ENCODE measurements at regions not wholly inside any gene's neighbourhood (a gene's known extent, or its start where the extent isn't known, plus 50 kb on each side); places are given as distances from the start of the nearest gene placed in this dataset.

DNA sequence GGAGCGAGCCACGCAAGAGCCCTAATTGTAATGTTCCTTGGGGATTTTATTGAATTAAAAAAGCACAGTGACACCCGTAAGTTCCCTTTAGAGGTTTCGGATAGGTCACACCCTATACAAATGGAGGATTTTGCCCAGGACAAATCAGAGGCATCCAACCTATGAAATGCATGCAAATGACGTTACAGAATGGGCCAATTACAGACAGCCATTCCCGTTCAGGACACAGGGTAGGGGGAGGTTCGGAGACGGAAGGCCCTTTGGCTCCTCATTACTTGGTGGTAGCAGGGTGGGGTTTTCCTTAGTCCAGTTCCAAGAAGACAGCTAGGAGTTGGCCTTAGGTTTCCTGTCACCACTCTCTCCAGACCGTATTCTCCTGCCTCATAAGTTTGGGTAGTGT lies 754.1 kb downstream of the IPMK start:
- no peaks in the 10 kb centered on the region for H3K9me3 Mint-ChIP-seq (ENCODE audit: unreplicated experiment)
- TF ChIP-seq, protein P1, sequence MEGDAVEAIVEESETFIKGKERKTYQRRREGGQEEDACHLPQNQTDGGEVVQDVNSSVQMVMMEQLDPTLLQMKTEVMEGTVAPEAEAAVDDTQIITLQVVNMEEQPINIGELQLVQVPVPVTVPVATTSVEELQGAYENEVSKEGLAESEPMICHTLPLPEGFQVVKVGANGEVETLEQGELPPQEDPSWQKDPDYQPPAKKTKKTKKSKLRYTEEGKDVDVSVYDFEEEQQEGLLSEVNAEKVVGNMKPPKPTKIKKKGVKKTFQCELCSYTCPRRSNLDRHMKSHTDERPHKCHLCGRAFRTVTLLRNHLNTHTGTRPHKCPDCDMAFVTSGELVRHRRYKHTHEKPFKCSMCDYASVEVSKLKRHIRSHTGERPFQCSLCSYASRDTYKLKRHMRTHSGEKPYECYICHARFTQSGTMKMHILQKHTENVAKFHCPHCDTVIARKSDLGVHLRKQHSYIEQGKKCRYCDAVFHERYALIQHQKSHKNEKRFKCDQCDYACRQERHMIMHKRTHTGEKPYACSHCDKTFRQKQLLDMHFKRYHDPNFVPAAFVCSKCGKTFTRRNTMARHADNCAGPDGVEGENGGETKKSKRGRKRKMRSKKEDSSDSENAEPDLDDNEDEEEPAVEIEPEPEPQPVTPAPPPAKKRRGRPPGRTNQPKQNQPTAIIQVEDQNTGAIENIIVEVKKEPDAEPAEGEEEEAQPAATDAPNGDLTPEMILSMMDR (IDR thresholded peaks at IDR 0.05) = no peak
- no peaks in the 10 kb centered on the region for H3K36me3 Mint-ChIP-seq (ENCODE audit: unreplicated experiment)
- H3K4me3 Mint-ChIP-seq (ENCODE audit: unreplicated experiment) = no peak overlapping the region
- DNase-seq (ENCODE audit: extremely low spot score, unreplicated experiment) = no peak
- no peaks in the 10 kb centered on the region for H3K4me1 Mint-ChIP-seq (ENCODE audit: unreplicated experiment)
- H3K27ac Mint-ChIP-seq (ENCODE audit: unreplicated experiment) = no peak overlapping the region
- peaks cover 4% of the 10 kb centered on the region for H3K27me3 Mint-ChIP-seq (ENCODE audit: unreplicated experiment)

DNA sequence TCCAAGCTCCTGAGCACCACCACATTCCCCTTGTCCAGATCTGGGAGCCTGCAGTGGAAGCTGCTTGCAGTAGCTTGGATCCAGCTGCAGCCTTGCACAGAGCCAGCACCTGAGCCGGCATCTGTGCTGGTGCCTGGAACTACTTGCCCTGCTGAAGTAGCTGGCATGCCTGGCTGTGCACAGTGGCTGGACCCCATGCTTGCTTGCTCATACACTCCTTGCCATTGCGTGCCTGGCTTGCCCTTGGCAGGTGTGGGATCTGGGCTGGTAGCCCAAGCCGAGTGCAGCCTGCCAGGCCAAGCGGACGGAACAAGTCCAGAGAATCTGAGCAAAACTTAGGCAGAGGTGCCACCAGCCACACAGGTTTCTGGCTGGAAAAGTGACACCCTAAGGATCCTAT lies 759.9 kb downstream of the IPMK start:
- Mint-ChIP-seq H3K4me1 (ENCODE audit: unreplicated experiment) (no peaks in the 10 kb centered on the region), H3K4me3 (ENCODE audit: unreplicated experiment) (no peak overlapping the region), H3K36me3 (ENCODE audit: unreplicated experiment) (no peaks in the 10 kb centered on the region), H3K27me3 (ENCODE audit: unreplicated experiment) (peaks cover 6% of the 10 kb centered on the region), H3K9me3 (ENCODE audit: unreplicated experiment) (no peaks in the 10 kb centered on the region), H3K27ac (ENCODE audit: unreplicated experiment) (no peak overlapping the region)
- DNase-seq (ENCODE audit: extremely low spot score, unreplicated experiment) = no peak
- TF ChIP-seq, protein P1 (IDR thresholded peaks at IDR 0.05) = no peak

DNA sequence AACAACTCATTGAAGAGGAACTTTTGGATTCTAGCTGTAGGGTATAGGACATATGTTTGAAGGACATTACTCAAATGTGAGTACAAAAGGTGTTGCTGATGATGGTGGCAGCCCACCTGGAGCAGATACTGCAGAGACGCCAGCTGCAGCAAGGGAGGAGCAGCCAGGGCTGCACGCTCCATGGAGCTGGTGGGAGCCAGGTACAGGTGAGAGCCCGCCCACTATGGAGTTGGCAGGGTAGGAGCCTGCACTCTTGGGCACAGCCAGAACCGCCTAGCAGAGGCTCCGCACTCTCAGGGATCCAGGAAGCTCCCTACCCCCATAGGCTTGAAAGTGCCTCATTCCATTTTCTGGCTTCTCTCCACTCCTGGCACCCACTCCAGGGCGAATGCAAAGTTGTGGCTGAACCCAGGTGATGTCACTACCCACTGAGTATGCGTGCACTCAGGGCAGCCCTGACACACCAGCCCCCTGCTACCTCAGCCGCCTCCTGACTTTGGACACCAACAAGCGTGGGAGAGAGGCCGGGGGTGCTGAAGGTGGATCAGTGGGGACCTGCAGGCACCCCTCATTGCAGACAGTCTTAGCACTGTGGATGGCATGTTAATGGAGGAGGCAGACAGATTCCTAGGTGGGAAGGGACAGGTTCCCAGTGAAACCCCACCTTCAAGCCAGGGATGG lies 761.1 kb downstream of the IPMK start:
- Mint-ChIP-seq H3K27me3 (ENCODE audit: unreplicated experiment) (peaks cover 4% of the 10 kb centered on the region), H3K4me1 (ENCODE audit: unreplicated experiment) (no peaks in the 10 kb centered on the region), H3K36me3 (ENCODE audit: unreplicated experiment) (no peaks in the 10 kb centered on the region), H3K27ac (ENCODE audit: unreplicated experiment) (no peak overlapping the region), H3K9me3 (ENCODE audit: unreplicated experiment) (no peaks in the 10 kb centered on the region), H3K4me3 (ENCODE audit: unreplicated experiment) (no peak overlapping the region)
- TF ChIP-seq, protein P1 (IDR thresholded peaks at IDR 0.05) = no peak
- DNase-seq (ENCODE audit: extremely low spot score, unreplicated experiment) = no peak

DNA sequence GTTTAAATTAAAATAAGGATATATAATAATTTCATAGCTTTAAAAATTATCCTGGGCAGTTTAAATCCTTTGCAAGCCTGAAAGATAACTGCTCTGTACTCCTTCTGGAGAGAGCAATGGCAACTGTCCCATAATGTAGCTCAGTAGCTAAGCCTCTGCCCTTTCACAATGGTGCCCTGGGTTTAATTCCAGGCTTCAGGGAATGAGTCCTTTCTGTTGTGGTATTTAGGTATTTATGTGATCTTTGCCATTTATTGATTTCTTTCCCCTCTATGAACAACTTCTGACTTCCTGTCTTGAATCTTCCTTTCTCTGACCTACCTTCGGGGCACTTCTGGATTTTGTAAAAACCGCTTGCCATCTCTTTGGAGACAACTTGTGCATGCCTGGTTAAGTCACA lies 773.2 kb downstream of the IPMK start:
- no peaks in the 10 kb centered on the region for H3K4me1 Mint-ChIP-seq (ENCODE audit: unreplicated experiment)
- H3K4me3 Mint-ChIP-seq (ENCODE audit: unreplicated experiment) = no peak overlapping the region
- TF ChIP-seq, protein P1 (IDR thresholded peaks at IDR 0.05) = no peak
- no peaks in the 10 kb centered on the region for H3K27me3 Mint-ChIP-seq (ENCODE audit: unreplicated experiment)
- DNase-seq (ENCODE audit: extremely low spot score, unreplicated experiment) = no peak
- no peaks in the 10 kb centered on the region for H3K9me3 Mint-ChIP-seq (ENCODE audit: unreplicated experiment)
- no peak overlapping the region for H3K27ac Mint-ChIP-seq (ENCODE audit: unreplicated experiment)
- H3K36me3 Mint-ChIP-seq (ENCODE audit: unreplicated experiment) = no peaks in the 10 kb centered on the region

DNA sequence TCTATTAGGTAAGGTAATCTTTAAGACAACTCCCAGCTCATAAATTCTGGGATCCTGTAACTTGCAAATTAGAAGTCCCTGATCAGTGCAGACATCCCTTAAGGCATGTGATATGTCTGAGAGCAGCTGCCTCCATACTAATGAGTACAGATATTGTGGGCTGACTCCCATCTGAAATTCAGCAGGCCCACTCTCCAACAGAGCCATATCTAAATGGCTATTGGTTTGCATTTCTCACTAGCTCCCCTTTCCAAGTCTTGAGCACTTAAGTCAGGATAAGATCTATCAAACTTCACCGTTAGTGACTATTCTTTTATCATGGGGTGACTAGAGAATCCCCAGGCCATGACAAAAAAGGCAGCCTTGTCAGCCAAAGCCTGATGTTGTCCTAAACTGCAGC lies 785.4 kb downstream of the IPMK start:
- TF ChIP-seq, protein P1 (IDR thresholded peaks at IDR 0.05) = no peak
- Mint-ChIP-seq H3K4me3 (ENCODE audit: unreplicated experiment) (no peak overlapping the region), H3K4me1 (ENCODE audit: unreplicated experiment) (no peaks in the 10 kb centered on the region), H3K9me3 (ENCODE audit: unreplicated experiment) (no peaks in the 10 kb centered on the region), H3K36me3 (ENCODE audit: unreplicated experiment) (no peaks in the 10 kb centered on the region), H3K27me3 (ENCODE audit: unreplicated experiment) (no peaks in the 10 kb centered on the region), H3K27ac (ENCODE audit: unreplicated experiment) (no peak overlapping the region)
- no peak for DNase-seq (ENCODE audit: extremely low spot score, unreplicated experiment)

Measured in osteocyte (in vitro differentiated cells).